Common myeloid progenitor, CD34-positive (primary cell): ENCODE measurements at regions not wholly inside any gene's neighbourhood (a gene's known extent, or its start where the extent isn't known, plus 50 kb on each side); places are given as distances from the start of the nearest gene placed in this dataset.
A peak's percentile ranks its signal among the peaks of the same experiment; 100 is the strongest.

Experiments
- CTCF ChIA-PET: fragments of 350-600 bp; sonication (Branson Sonifier 250); formaldehyde crosslinking; loops from one replicate; lab custom pipeline; 2021; ENCODE audit warnings: antibody characterized with exemption; lab: Charles Lee
- POLR2A ChIA-PET: fragments of 350-600 bp; sonication (Branson Sonifier 250); formaldehyde crosslinking; loops from one replicate; lab custom pipeline; 2021; ENCODE audit warnings: antibody characterized with exemption; lab: Charles Lee
- DNase-seq, 3 donors: peaks; one replicate each; pipeline versions ENCODE4 v3.0.0 to v3.0.0-alpha.2; 2013
- H3K27ac ChIP-seq, 2 experiments: 1 replicate in 1 of 2; 2 replicates in 1 of 2; pipeline ENCODE4 v1.7.0; 2013; ENCODE audit warnings: inconsistent platforms in 2 of 2, low read length in 2 of 2, mild to moderate bottlenecking in 2 of 2, low read depth in 1 of 2, moderate library complexity in 1 of 2; ENCODE audit not compliant: severe bottlenecking in 2 of 2, insufficient read depth in 1 of 2, poor library complexity in 1 of 2
- H3K27me3 ChIP-seq, 5 experiments: replicated peaks in 2 of 5; 1 replicate in 3 of 5; 2 replicates in 2 of 5; pipeline versions ENCODE4 v1.6.1 to v1.7.0; 2013; ENCODE audit warnings: low read length in 4 of 5, mild to moderate bottlenecking in 2 of 5, moderate library complexity in 2 of 5, inconsistent platforms in 1 of 5; ENCODE audit not compliant: insufficient read depth in 5 of 5, control insufficient read depth in 4 of 5
- H3K36me3 ChIP-seq, 4 experiments: 1 replicate in 2 of 4; 2 replicates in 2 of 4; pipeline versions ENCODE4 v1.6.1 to v1.7.0; 2013; ENCODE audit warnings: low read length in 3 of 4, control low read depth in 1 of 4, mild to moderate bottlenecking in 1 of 4; ENCODE audit not compliant: control insufficient read depth in 4 of 4, insufficient read depth in 4 of 4
- H3K4me1 ChIP-seq, 4 experiments: 1 replicate in 3 of 4; 2 replicates in 1 of 4; pipeline versions ENCODE4 v1.6.1 to v1.7.1; 2013; ENCODE audit warnings: low read length in 3 of 4, mild to moderate bottlenecking in 3 of 4, control low read depth in 1 of 4, inconsistent platforms in 1 of 4, moderate library complexity in 1 of 4; ENCODE audit not compliant: control insufficient read depth in 4 of 4, insufficient read depth in 4 of 4; ENCODE audit errors: control extremely low read depth in 1 of 4
- H3K4me3 ChIP-seq, 7 experiments: 1 replicate in 4 of 7; 2 replicates in 3 of 7; pipeline versions ENCODE4 v1.5.1 to v1.7.0; 2013; ENCODE audit warnings: mild to moderate bottlenecking in 7 of 7, low read length in 6 of 7, moderate library complexity in 6 of 7, inconsistent platforms in 2 of 7, low read depth in 2 of 7, control low read depth in 1 of 7; ENCODE audit not compliant: insufficient read depth in 4 of 7, control insufficient read depth in 1 of 7; ENCODE audit errors: extremely low read depth in 1 of 7
- H3K9me3 ChIP-seq, 5 experiments: 1 replicate in 4 of 5; 2 replicates in 1 of 5; pipeline versions ENCODE4 v1.6.1 to v1.7.1; 2013; ENCODE audit warnings: low read length in 4 of 5, mild to moderate bottlenecking in 2 of 5, inconsistent platforms in 1 of 5, low read depth in 1 of 5, moderate library complexity in 1 of 5; ENCODE audit not compliant: control insufficient read depth in 4 of 5, insufficient read depth in 2 of 5; ENCODE audit errors: control extremely low read depth in 1 of 5
- WGBS: methylation state at CpG from one replicate; pipeline ENCODE4 v1.1.5; 2013; ENCODE audit not compliant: insufficient coverage; 5-methylcytosine and 5-hydroxymethylcytosine counted together

- peaks cover 0 to 16% (median 0%) of the 10 kb centered on the region in 4 experiments for H3K4me1 ChIP-seq
- WGBS, result 20% methylated on average over 1 of the region's 1 CpG
- ChIA-PET CTCF (interaction anchor here (1.1 to 1.3 kb wide), 3 partner anchors 17 to 171 kb away, joined by 3 read pairs; no protein-coding TSS in a partner anchor), POLR2A (no interaction called here)
- H3K27ac ChIP-seq, result no peak overlapping the region
- no peaks in the 10 kb centered on the region for H3K9me3 ChIP-seq
- no peaks in the 10 kb centered on the region for H3K27me3 ChIP-seq
- DNase-seq, result peak; percentile 25 to 65 (median 52)
- H3K36me3 ChIP-seq, result no peaks in the 10 kb centered on the region
- H3K4me3 ChIP-seq, result no peak overlapping the region
Observed at GRCh38 chr6:3561725-3562124, 104.9 kb upstream of the SLC22A23 start.

DNA sequence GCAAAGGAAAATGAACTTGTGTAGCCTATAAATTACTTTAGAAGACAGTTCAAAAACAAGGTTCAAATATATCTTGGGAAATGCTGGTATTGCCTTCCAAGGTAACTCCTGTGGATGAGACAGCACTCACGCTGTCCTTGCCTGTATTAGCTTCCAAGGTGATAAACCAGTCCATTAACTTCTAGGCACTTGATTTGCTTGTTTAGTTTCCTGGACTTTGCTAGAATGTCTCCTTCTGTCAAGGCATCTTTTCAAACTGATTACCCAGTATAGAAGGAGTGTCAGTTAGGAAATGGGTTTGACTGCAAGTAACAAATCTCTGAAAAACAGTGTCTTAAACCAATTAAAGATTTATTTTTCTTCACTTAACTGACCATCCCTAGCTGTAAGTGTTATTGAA, 103.4 kb upstream of the SLC22A23 start:
- Histone ChIP-seq H3K9me3 (peaks cover 0 to 3% (median 0%) of the 10 kb centered on the region in 5 experiments), H3K27me3 (no peaks in the 10 kb centered on the region), H3K4me1 (peaks cover 0 to 16% (median 0%) of the 10 kb centered on the region in 4 experiments), H3K36me3 (no peaks in the 10 kb centered on the region), H3K27ac (no peak overlapping the region), H3K4me3 (no peak overlapping the region)
- POLR2A ChIA-PET, result no interaction called here
- CTCF ChIA-PET, result interaction anchor here (1.2 kb wide), 1 partner anchor 24 kb away, joined by 3 read pairs; no protein-coding TSS in a partner anchor
- no peak for DNase-seq
- WGBS, result 100% methylated on average over 1 of the region's 1 CpG

GRCh38 chr6:3559561-3559960, 102.7 kb upstream of the SLC22A23 start:
- H3K36me3 ChIP-seq, result no peaks in the 10 kb centered on the region
- peaks cover 0 to 3% (median 0%) of the 10 kb centered on the region in 5 experiments for H3K9me3 ChIP-seq
- POLR2A ChIA-PET, result no interaction called here
- CTCF ChIA-PET, result interaction anchor here (1.2 kb wide), 1 partner anchor 25 kb away, joined by 3 read pairs; no protein-coding TSS in a partner anchor
- H3K4me1 ChIP-seq, result peaks cover 0 to 16% (median 0%) of the 10 kb centered on the region in 4 experiments
- no peak for DNase-seq
- no peak overlapping the region for H3K4me3 ChIP-seq
- WGBS, result 79% methylated on average over 3 of the region's 3 CpGs
- H3K27me3 ChIP-seq, result no peaks in the 10 kb centered on the region
- no peak overlapping the region for H3K27ac ChIP-seq

- no peak for DNase-seq
- Histone ChIP-seq H3K4me1 (peaks cover 0 to 4% (median 0%) of the 10 kb centered on the region in 4 experiments), H3K9me3 (peaks cover 0 to 5% (median 0%) of the 10 kb centered on the region in 5 experiments), H3K27me3 (no peaks in the 10 kb centered on the region), H3K36me3 (no peaks in the 10 kb centered on the region), H3K27ac (no peak overlapping the region), H3K4me3 (no peak overlapping the region)
- WGBS, result no CpG with 5 or more reads among the region's 3 CpGs
- ChIA-PET CTCF (no interaction called here), POLR2A (no interaction called here)
Observed at GRCh38 chr6:3557336-3557735, 100.5 kb upstream of the SLC22A23 start.

- Histone ChIP-seq H3K36me3 (no peaks in the 10 kb centered on the region), H3K4me3 (no peak overlapping the region), H3K9me3 (peaks cover 0 to 15% (median 3%) of the 10 kb centered on the region in 5 experiments), H3K4me1 (no peaks in the 10 kb centered on the region), H3K27ac (no peak overlapping the region), H3K27me3 (no peaks in the 10 kb centered on the region)
- ChIA-PET CTCF (no interaction called here), POLR2A (no interaction called here)
- no peak for DNase-seq
Observed at GRCh38 chr6:3553254-3553653, 96.4 kb upstream of the SLC22A23 start.

- Histone ChIP-seq H3K27ac (no peak overlapping the region), H3K27me3 (no peaks in the 10 kb centered on the region), H3K9me3 (peaks cover 0 to 15% (median 3%) of the 10 kb centered on the region in 5 experiments), H3K4me3 (no peak overlapping the region), H3K36me3 (no peaks in the 10 kb centered on the region), H3K4me1 (no peaks in the 10 kb centered on the region)
- WGBS, result 100% methylated on average over 1 of the region's 5 CpGs
- no peak for DNase-seq
- ChIA-PET CTCF (no interaction called here), POLR2A (no interaction called here)
Observed at GRCh38 chr6:3551716-3552511, 95.1 kb upstream of the SLC22A23 start.

- H3K36me3 ChIP-seq, result no peaks in the 10 kb centered on the region
- no peak overlapping the region for H3K4me3 ChIP-seq
- no peaks in the 10 kb centered on the region for H3K4me1 ChIP-seq
- no peak overlapping the region for H3K27ac ChIP-seq
- H3K27me3 ChIP-seq, result no peaks in the 10 kb centered on the region
- CTCF ChIA-PET, result no interaction called here
- peaks cover 0 to 15% (median 3%) of the 10 kb centered on the region in 5 experiments for H3K9me3 ChIP-seq
- WGBS, result 90% methylated on average over 6 of the region's 7 CpGs
- POLR2A ChIA-PET, result no interaction called here
- no peak for DNase-seq
Observed at GRCh38 chr6:3549314-3549940, 92.6 kb upstream of the SLC22A23 start.
